ENCODE measurements at regions not wholly inside any gene's neighbourhood (a gene's known extent, or its start where the extent isn't known, plus 50 kb on each side); places are given as distances from the start of the nearest gene placed in this dataset.

DNA sequence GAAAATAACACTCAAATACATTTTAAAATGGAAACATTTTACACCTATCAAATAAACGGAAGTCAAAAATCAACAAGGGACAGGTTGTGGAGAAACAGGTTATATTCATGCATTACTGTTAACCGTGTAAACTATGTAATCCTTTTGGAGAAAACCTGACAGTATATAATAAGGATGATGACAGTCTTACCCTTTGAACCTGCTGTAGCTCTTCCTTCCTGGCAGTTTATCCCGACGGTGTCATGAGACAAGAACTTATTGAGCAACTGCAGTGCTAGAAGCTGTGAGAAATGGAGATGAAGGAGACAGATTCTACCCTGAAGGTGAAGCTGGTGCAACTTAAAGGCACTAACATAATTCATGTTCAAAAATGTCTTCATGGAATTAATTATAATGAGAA, 76.7 kb downstream of the PLEKHG1 start:
- TF ChIP-seq CTCF (IDR thresholded peaks at IDR 0.05) (no peak), EP300 (IDR thresholded peaks at IDR 0.05) (no peak), POLR2AphosphoS5 (IDR thresholded peaks at IDR 0.05) (no peak)
